HG03280 (cell line): ENCODE measurements at regions not wholly inside any gene's neighbourhood (a gene's known extent, or its start where the extent isn't known, plus 50 kb on each side); places are given as distances from the start of the nearest gene placed in this dataset.

ENCODE experiments used
- ATAC-seq: cut with Tn5 transposase; IDR thresholded peaks from one replicate; pipeline ENCODE4 v1.9.1; 2021; ENCODE audit warnings: mild to moderate bottlenecking, moderate library complexity; ENCODE audit not compliant: unreplicated experiment

DNA sequence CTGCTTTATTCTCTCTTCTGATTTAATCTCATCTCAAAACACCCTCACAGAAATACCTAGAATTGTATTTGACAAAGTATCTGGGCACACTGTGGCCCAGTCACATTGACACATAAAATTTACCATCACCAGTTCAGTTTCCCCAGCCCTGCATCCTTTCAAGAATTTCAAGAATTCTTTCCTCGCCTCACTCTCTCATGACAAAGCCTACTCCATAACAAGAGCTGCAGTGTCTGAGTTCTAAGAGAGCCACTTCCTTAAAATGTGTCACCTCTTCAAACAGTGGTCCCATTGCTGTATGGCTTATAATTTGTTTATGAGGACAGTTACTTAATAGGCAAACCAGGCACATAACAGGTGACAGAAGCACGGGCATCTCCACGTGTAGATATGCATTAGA is 90.9 kb upstream of the STK39 start:
- no peak for ATAC-seq

DNA sequence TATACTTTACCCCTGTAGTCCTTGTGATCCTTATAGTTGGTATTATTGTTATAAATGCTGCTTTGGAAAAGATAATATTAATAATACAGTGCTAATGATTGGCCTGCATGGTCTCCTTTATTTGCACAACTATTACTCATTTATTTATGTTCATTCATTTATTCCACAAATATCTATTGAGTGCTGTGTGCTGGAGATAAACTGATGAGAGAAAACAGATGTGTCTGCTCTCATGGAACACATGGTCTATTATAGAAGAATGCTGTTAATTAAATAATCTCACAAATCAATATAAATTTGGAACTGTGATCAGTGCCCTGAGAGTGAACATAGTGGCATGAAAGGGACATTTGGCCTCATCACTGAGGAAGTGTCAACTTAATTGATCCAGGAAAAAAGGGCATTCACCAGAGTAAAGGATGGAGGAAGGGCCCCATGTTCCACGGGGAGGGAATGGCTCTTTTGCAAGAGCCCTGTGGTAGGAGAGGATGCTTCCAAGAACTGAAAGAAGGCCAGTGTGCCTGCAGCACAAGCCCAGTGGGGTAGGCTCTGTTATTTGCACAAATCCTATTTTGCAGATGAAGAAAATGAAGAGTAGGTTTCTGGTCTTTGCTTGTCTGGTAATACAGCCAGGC is 91.5 kb upstream of the STK39 start:
- ATAC-seq = no peak

DNA sequence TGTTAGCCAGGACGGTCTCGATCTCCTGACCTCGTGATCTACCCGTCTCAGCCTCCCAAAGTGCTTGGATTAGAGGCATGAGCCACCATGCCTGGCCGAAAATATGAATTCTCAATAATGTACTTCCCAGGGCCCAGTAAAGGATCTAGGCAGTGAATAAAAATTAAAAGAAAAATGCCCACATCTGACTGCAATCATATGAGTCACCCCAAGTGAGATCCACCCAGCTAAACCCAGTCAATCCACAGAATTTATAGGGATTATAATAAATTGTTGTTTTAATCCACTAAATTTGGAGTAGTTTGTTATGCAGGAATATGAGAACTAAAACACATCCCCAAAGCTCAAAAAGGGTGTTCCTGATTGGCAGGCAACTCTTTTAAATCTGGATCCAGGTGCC is 93.5 kb upstream of the STK39 start:
- ATAC-seq = no peak

DNA sequence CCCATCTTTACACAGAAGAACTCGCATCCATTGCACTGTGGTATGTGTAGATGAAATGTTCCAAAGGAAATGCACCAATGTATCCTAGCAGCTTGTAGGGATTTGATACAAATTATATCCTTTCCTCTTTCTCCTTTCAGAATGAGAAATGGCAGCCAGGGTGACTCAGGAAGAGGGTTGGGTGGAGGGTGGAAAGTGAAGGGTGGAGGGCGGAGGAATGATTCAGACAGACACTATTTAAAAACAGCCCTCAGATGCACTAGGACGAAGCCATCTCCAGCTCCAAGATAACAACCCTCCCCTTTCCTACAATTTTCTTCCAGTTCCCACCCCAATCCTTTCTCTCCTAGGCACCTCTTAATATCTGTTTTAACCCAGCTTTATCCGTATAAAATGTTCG is 96.2 kb upstream of the STK39 start:
- ATAC-seq = no peak

DNA sequence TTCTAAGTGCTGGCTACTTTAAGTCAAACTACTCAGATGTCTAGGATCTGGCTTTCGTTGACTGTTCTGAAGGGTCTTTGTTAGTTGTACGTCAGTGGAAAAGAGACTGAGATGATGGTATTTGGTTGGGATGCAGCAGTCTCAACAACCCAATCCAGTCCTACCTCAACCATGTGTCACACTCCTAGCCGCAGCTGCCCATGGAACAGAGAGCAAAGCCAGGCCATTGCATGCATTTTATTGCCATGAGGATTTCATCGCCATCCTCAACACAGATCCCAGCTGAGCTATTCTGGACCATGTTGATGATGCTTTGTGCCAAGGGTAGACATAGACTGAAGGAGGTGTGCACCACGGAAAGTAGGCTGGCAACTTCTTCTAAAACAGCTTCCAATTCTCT is 97.3 kb upstream of the STK39 start:
- no peak for ATAC-seq

DNA sequence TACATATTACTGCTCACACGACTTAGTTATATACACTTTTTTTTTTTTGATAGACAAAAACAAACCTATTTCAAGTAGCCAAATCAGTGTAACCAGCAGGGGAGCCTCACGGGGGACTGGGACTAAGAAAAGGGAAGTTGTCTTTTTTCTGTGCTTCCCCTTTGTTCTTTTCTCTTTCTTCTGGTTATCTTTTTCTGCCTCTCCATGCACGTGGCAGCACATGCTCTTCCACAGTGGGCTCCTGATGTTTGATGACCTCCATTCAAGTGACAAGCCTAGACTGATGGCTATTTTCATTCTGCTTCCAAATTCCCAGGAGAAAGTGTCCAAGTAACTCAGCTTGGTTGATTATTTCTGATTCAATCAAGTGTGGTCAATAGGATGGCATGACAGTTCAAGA is 98.2 kb upstream of the STK39 start:
- no peak for ATAC-seq

DNA sequence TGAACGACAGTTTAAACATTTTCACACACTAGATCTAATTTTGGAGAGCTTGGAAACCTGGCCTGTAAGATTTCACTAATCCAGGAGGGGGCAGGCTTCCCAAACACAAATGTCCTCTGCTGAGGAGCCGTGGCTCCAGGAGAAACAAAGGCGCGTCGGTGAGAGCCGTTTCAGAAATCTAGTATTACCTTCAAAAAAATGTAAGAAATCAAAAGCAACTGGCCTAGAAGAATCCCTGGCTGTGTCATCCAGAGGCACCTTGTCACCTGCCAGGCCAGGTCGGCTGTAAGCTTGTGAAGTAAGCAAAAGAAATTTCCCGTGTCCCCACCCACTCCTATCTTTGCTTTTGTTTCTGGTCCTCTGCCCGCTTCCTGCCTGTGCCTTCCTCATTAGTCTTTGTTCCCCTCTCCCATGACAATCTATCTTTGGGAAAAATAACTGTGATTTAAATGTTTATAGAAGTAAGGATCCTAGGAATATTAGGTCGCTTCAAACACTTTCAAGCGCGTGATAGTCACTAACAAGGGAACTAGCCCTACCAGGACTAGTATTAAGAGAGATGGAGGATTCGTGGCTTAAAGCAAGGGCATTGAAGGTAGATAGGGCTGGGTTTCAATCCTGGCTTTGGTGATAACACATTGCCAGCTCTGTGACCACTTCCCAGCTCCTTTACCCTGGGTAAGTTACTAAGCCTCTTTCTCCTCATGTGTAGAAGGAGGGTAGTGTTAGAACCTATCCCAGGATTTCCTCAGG is 99.5 kb upstream of the STK39 start:
- peak; percentile 70 for ATAC-seq

DNA sequence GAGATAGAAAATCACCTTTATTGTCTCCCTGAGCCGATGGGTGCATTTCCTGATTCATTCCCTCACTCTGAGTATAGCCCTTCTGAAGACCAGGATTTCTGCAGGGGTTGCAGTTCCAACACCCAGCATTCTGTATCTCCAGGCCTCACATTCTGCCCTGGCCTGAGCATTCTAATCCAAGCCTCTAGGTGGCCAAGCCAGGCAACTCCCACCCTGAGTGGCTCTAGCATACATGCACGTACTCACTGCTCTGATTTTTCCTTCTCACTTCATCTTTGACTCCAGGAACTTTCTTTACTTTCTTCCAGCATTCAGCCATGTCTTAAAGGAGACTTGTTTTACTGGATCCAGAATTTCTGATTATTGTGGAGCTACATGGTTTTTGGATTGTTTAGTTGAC is 100.7 kb upstream of the STK39 start:
- ATAC-seq = peak; percentile 66

DNA sequence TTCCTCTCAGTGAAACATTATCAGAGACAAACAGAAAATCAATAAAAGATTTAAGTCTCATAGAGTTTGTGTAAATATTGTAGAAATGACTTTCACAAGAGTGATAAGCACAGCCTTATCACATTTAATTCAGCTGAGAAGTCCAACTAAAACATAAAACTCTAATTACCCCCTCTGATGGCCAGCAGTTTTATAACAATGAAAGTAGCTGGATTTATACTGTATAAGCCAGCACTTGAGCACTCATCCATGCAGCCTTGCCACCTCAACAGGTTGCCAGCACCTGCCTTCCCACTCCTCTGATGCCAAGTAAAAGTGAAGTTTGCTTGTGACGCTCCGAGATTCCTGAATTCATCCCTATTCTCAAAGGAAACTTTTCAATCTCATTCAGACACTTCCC is 103.0 kb upstream of the STK39 start:
- no peak for ATAC-seq

DNA sequence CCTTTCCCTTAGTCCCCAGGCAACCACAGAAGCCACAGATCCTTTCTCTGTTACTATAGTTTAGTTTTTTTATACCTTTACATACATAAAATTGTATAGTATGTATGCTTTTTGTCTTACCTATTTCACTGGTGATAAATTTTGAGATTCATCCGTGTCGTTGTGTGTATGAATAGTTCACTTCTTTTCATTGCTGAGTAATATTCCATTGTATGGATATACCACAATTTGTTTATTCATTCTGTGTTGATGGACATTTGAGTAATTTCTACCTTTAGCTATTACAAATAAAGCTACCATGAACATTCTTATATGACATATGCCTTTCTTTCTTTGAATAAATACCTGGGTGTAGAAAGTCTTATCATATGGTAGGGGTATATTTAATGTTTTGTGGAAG is 102.8 kb upstream of the CERS6 start:
- no peak for ATAC-seq

DNA sequence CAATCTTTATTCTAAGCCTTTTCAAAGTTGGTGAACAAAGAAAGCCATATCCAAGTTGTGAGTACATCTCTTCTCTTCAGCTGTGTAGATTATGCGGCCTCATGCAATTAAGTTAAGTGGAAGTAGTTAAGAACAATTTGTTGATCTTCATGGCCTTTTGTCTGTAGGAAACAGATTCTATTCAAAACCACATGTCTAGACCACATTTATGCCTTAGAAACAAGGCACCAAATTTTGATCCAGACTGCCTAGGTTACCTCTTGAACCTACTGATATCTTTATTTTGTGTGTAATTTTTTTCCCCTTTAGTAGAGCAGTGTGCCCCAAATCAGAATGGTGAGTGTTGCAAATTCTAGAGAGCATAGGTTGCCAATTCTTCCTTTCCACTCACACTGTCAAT is 101.6 kb upstream of the CERS6 start:
- ATAC-seq = no peak

DNA sequence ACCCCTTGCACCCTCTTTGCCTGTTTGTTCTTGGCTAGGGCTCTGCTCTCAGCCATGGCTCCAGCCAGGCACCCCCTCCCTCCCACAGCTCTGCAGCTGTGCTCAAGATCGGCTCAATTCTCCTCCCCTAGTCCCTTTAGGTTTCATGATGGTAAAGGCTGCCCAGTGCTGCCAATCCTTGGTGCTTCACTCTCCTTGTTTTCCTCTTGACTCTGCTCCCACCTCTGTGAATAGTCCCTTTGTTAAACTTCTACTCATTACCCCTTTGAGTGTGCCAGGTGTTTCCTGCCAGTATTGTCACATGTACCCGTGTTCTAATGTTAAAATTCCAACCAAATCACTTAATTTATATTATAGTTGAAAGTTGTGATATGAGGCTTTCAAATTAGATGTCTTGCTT is 101.0 kb upstream of the CERS6 start:
- no peak for ATAC-seq

DNA sequence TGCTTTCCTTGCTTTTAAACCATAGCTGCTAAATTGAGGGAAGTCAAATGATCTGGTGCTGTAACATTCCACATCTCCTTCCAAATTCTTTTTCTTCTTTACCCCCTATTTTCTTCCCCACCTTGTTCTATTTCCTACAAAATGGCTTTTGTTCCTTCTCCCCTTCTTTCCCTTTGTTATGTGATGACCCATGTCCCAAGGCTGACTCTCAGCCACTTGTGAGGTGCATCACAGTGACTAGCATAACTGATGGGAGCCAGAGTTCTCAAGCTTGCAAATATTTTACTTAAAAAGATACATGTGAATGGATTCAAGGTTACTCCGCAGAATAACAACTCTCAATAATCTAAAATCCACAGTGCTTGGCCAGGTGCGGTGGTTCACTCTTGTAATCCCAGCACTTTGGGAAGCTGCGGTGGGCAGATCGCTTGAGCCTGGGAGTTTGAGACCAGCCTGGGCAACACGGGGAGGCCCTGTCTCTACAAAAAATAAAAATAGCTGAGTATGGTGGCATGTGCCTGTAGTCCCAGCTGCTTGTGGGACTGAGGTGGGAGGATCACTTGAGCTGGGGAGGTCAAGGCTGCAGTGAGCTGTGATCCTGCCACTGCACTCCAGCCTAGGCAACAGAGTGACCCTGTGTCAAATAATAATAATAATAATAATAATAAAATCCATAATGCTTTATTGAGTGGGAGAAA is 100.1 kb upstream of the CERS6 start:
- no peak for ATAC-seq

DNA sequence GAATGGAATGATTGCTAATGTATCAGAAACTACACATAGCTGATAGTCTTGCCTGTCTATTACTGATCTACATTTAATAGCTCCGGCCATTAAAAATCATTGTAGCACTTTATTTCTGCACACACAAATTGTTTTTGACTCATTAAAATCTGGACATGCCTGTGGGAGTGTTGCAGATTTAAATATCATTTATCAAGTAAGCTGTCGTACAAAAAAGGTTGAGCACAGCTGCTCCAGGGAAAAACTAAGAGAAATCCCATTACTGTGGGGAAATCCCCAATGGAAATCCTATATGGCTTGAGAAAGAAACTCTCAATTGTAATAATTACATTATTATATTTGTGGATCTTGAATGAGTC is 99.6 kb upstream of the CERS6 start:
- no peak for ATAC-seq

DNA sequence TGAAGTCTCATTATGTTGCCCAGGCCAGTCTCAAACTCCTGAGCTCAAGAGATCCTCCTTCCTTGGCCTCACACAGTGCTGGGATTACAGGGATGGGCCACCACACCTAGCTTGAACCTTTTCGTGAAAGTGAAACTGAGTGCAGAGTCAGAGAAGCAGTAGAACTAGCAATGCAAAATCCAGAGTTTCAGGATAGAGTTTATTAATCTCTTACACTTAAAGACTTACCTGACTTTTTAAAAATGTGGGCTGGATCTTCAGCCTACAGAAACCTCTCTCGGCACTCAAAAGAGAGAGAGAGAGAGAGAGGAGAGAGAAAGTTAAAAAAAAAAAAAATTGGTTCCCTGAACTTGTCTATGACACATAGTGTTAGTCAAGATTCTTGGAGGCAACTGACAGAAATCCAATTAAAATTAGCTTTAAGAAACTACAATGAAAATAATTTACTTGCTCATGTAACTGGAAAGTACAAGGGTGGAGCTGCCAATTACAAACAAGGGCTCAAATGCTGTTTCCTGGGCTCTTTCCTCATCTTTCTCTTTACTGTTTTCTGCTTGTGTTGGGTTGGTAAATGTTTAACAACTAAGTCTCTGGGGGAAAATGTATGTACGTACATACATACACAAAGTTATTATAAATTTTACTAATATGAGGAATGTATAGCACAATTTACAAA is 98.1 kb upstream of the CERS6 start:
- no peak for ATAC-seq

DNA sequence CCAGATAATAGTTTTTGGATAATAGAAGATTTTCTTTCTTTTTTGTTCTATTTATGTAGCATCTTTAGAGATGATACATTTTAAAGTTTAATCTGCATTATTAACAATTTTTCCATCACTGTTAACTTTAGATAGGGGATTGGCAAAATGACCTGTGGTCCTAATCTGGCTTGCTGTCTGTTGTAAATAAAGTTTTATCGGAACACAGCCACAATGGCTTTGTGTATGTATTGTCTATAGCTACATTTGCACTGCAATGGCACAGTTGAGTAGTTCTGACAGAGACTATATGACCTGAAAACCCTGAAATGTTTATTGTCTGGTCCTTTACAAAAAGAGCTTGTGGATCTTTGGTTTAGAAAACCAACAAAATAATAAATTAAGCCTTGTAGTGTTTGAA is 97.0 kb upstream of the CERS6 start:
- no peak for ATAC-seq

DNA sequence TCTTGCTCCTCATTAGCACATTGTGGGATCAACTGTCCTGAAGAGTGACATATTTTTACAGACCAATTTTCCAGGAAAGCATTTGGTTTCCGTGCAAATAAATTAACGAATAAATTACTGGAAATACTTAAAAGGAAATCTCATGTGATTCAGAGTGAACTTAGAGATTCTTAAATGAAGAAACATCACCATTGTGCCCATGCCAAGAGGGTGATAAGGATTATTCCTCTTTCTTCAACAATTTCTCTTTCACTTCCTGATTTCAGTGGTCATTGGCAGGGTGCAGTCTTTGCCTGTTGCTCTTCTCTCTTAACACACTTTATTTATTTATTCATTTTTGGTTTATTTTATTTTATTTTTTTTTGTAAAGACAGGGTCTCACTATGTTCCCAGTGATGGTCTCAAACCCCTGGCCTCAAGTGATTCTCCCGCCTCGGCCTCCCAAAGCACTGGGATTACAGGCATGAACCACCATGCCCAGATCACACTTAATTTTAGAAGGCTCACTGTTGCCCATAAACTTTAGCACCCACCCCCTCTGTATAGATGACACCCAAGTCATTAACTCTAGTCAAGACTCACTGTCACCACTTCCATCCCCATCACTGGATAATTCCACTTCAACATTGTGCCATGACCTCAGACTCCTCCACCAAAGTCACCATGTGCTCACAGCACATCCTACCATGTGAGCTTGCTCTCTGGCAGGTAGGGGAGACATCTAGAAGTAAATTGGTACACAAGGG is 92.6 kb upstream of the CERS6 start:
- no peak for ATAC-seq

DNA sequence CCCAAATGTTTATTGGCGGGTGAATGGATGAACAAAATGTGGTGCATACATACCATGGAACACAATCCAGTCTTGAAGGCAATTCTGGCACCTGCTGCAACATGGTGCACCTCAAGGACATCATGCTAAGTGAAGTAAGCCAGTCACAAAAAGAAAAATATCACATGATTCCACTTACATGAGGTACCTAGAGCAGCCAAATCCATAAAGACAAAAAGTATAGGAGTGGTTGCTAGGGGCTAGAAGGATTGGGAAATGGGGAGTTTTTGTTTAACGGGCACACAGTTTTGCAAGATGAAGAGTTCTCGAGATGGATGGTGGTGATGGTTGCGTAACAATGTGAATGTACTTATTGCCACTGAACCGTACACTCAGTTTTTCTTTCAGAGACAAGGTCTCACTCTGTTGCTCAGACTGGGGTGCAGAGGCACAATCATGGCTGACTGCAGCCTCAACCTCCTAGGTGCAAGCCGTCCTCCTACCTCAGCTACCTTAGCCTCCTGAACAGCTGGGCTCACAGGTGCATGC is 90.9 kb upstream of the CERS6 start:
- no peak for ATAC-seq

DNA sequence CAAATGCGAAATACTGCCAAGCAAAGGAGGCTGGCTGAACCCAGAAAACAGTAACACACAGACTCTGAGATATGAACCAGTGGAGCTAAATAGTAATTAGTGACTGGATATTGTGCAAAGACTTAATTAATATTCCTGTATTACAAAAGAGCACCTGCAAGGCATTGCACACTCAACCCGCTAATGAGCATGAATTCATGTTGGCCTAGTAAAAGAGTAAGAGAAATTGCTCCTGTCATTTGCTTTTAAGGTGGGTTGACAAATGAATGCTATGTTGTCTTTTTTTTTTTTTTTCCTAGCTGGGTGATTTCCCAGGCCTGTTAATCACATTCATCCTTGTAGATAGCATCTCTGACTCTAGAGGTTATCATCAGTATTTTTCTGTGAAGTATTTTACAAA is 87.0 kb upstream of the CERS6 start:
- ATAC-seq = no peak

DNA sequence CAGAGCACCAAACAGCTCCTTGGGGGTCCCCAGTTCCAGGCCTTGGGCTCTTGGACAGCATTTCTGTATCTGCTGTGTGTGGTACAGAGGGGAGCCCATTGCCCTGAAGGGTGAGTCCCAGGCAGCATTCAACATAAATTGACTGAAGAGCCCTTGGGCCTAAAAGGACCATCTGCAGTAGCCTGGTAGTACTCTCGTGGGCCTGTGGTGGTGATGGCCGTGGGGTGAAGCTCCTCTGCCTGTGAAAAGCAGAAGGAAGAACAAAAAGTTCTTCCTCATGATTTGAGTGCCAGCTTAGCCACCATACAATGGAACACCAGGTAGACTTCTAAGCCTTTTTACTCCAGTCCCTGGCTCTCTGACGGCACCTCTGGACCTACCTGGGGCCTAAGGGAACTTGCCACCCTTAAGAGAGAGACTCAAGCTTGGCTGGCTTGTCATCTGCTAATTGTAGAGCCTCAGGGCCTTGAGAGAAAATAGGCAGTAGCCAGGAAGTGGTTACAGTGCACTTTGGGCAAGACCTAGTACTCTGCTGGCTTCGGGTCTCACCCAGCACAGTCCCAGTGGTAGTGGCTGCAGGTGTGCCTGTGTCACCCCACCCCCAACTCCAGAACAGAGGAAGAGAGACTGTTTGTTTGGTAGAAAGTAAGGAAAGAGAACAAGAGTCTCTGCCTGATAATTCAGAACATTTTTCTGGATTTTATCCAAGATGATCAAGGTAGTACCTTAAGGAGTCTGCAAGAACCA is 84.6 kb upstream of the CERS6 start:
- ATAC-seq = no peak
